SH-SY5Y (cell line): ENCODE measurements at regions not wholly inside any gene's neighbourhood (a gene's known extent, or its start where the extent isn't known, plus 50 kb on each side); places are given as distances from the start of the nearest gene placed in this dataset.

Experiments
- GATA2 ChIP-seq: IDR thresholded peaks from 2 replicates; pipeline ENCODE4 v1.6.1; 2011; ENCODE audit warnings: mild to moderate bottlenecking, low read depth, low read length
- GATA3 ChIP-seq: IDR thresholded peaks from 2 replicates; pipeline ENCODE4 v1.6.1; 2011; ENCODE audit warnings: low read depth, mild to moderate bottlenecking, low read length, moderate library complexity

- TF ChIP-seq GATA2 (no peak), GATA3 (no peak)
Measured at GRCh38 chr4:180292339-180292738, 1950.9 kb upstream of the TENM3 start.
